MG63 (cell line): ENCODE measurements at regions not wholly inside any gene's neighbourhood (a gene's known extent, or its start where the extent isn't known, plus 50 kb on each side); places are given as distances from the start of the nearest gene placed in this dataset.
"Not testable (repeated sequence)": the region's sequence is repeated elsewhere in the genome, so short reads cannot be mapped to it uniquely, and the experiment has no call there.

Experiments
- DNase-seq: peaks from one replicate; pipeline ENCODE4 v3.0.0-alpha.2; 2020
- H3K27me3 ChIP-seq: fragments of 250-450 bp; sonication (Bioruptor Pico); 2 replicates; pipeline ENCODE4 v1.5.1; 2020; ENCODE audit warnings: mild to moderate bottlenecking, moderate library complexity
- H3K36me3 ChIP-seq: fragments of 250-450 bp; sonication (Bioruptor Pico); 2 replicates; pipeline ENCODE4 v1.5.1; 2020; ENCODE audit warnings: mild to moderate bottlenecking, moderate library complexity
- H3K4me3 ChIP-seq: fragments of 250-450 bp; sonication (Bioruptor Pico); 2 replicates; pipeline ENCODE4 v1.5.1; 2020; ENCODE audit warnings: mild to moderate bottlenecking, moderate library complexity
- H3K9me3 ChIP-seq: fragments of 250-450 bp; sonication (Bioruptor Pico); 2 replicates; pipeline ENCODE4 v1.5.1; 2020; ENCODE audit warnings: mild to moderate bottlenecking, moderate library complexity

GRCh38 chr16:35102780-35103403, 1643.5 kb downstream of the TP53TG3F start:
- no peaks in the 10 kb centered on the region for H3K9me3 ChIP-seq
- H3K4me3 ChIP-seq, result no peak overlapping the region
- no peaks in the 10 kb centered on the region for H3K36me3 ChIP-seq
- DNase-seq, result peak; percentile 15
- H3K27me3 ChIP-seq, result no peaks in the 10 kb centered on the region

- not testable (repeated sequence) for H3K36me3 ChIP-seq, H3K9me3 ChIP-seq, DNase-seq
These were observed 1652.4 kb downstream of the TP53TG3F start for GRCh38 chr16:35111772-35112171.

GRCh38 chr16:35131429-35131828, 1672.0 kb downstream of the TP53TG3F start:
- Histone ChIP-seq H3K9me3 (no peaks in the 10 kb centered on the region), H3K27me3 (no peaks in the 10 kb centered on the region), H3K36me3 (no peaks in the 10 kb centered on the region), H3K4me3 (no peak overlapping the region)
- DNase-seq, result no peak

More at GRCh38 chr16:35111772-35112171, 1652.4 kb downstream of the TP53TG3F start:
- H3K27me3 ChIP-seq, H3K4me3 ChIP-seq: not testable (repeated sequence)

GRCh38 chr16:35134471-35134870, 1675.1 kb downstream of the TP53TG3F start:
- Histone ChIP-seq H3K9me3 (no peaks in the 10 kb centered on the region), H3K36me3 (no peaks in the 10 kb centered on the region), H3K4me3 (no peak overlapping the region), H3K27me3 (0 out of 2 replicates have a peak, but pooled peaks cover 4% of the 10 kb centered on the region)
- no peak for DNase-seq

- no peaks in the 10 kb centered on the region for H3K9me3 ChIP-seq
- no peaks in the 10 kb centered on the region for H3K36me3 ChIP-seq
- 0 out of 2 replicates have a peak, but pooled peaks cover 4% of the 10 kb centered on the region for H3K27me3 ChIP-seq
- no peak overlapping the region for H3K4me3 ChIP-seq
- DNase-seq, result no peak
These were observed 1681.0 kb downstream of the TP53TG3F start for GRCh38 chr16:35140293-35140986.

GRCh38 chr16:35141303-35141702, 1681.9 kb downstream of the TP53TG3F start:
- 0 out of 2 replicates have a peak, but pooled peaks cover 4% of the 10 kb centered on the region for H3K27me3 ChIP-seq
- no peak overlapping the region for H3K4me3 ChIP-seq
- H3K36me3 ChIP-seq, result no peaks in the 10 kb centered on the region
- H3K9me3 ChIP-seq, result no peaks in the 10 kb centered on the region
- no peak for DNase-seq

GRCh38 chr16:35142147-35142808, 1682.9 kb downstream of the TP53TG3F start:
- DNase-seq, result no peak
- Histone ChIP-seq H3K4me3 (no peak overlapping the region), H3K9me3 (no peaks in the 10 kb centered on the region), H3K36me3 (no peaks in the 10 kb centered on the region), H3K27me3 (0 out of 2 replicates have a peak, but pooled peaks cover under 1% of the 10 kb centered on the region)

- Histone ChIP-seq H3K36me3 (no peaks in the 10 kb centered on the region), H3K9me3 (no peaks in the 10 kb centered on the region), H3K27me3 (no peaks in the 10 kb centered on the region), H3K4me3 (no peak overlapping the region)
- no peak for DNase-seq
These were observed 1683.4 kb downstream of the TP53TG3F start for GRCh38 chr16:35142809-35143192.

- H3K4me3 ChIP-seq, result no peak overlapping the region
- H3K27me3 ChIP-seq, result no peaks in the 10 kb centered on the region
- H3K9me3 ChIP-seq, result no peaks in the 10 kb centered on the region
- no peaks in the 10 kb centered on the region for H3K36me3 ChIP-seq
- DNase-seq, result no peak
These were observed 1685.0 kb downstream of the TP53TG3F start for GRCh38 chr16:35144212-35144932.

- Histone ChIP-seq H3K36me3 (no peaks in the 10 kb centered on the region), H3K4me3 (no peak overlapping the region), H3K27me3 (no peaks in the 10 kb centered on the region), H3K9me3 (no peaks in the 10 kb centered on the region)
- no peak for DNase-seq
These were observed 1686.8 kb downstream of the TP53TG3F start for GRCh38 chr16:35146031-35146710.

GRCh38 chr16:35146723-35147458, 1687.5 kb downstream of the TP53TG3F start:
- no peaks in the 10 kb centered on the region for H3K9me3 ChIP-seq
- no peak for DNase-seq
- H3K4me3 ChIP-seq, result no peak overlapping the region
- H3K27me3 ChIP-seq, result no peaks in the 10 kb centered on the region
- no peaks in the 10 kb centered on the region for H3K36me3 ChIP-seq

GRCh38 chr16:35147556-35148504, 1688.4 kb downstream of the TP53TG3F start:
- Histone ChIP-seq H3K36me3 (no peaks in the 10 kb centered on the region), H3K27me3 (no peaks in the 10 kb centered on the region), H3K9me3 (no peaks in the 10 kb centered on the region), H3K4me3 (no peak overlapping the region)
- no peak for DNase-seq

- no peak for DNase-seq
- Histone ChIP-seq H3K4me3 (no peak overlapping the region), H3K9me3 (no peaks in the 10 kb centered on the region), H3K36me3 (no peaks in the 10 kb centered on the region), H3K27me3 (no peaks in the 10 kb centered on the region)
These were observed 1689.3 kb downstream of the TP53TG3F start for GRCh38 chr16:35148748-35149147.

- Histone ChIP-seq H3K9me3 (no peaks in the 10 kb centered on the region), H3K4me3 (no peak overlapping the region), H3K27me3 (no peaks in the 10 kb centered on the region), H3K36me3 (no peaks in the 10 kb centered on the region)
- no peak for DNase-seq
These were observed 1690.1 kb downstream of the TP53TG3F start for GRCh38 chr16:35149550-35149949.

- H3K4me3 ChIP-seq, result no peak overlapping the region
- H3K9me3 ChIP-seq, result no peaks in the 10 kb centered on the region
- H3K27me3 ChIP-seq, result no peaks in the 10 kb centered on the region
- H3K36me3 ChIP-seq, result no peaks in the 10 kb centered on the region
- DNase-seq, result no peak
These were observed 1691.4 kb downstream of the TP53TG3F start for GRCh38 chr16:35150805-35151312.
